ENCODE measurements at regions not wholly inside any gene's neighbourhood (a gene's known extent, or its start where the extent isn't known, plus 50 kb on each side); places are given as distances from the start of the nearest gene placed in this dataset.

DNA sequence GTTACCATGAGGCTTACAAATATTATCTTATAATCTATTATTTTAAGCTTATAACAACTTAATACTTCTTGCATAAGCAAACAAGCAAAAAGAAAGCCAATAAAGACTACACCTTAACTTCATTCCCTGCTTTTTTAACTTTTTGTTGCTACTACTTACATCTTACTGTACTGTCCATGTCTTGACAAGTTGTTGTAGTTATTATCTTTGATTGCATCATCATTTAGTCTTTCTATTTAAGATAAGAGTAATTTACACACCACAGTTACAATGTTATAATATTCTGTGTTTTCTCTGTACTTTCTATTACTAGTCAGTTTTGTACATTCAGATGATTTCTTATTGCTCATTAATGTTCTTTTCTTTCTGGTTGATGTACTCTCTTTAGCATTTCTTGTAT lies 346.6 kb downstream of the SMARCA1 start:
- DNase-seq (ENCODE audit: low spot score), result no peak

DNA sequence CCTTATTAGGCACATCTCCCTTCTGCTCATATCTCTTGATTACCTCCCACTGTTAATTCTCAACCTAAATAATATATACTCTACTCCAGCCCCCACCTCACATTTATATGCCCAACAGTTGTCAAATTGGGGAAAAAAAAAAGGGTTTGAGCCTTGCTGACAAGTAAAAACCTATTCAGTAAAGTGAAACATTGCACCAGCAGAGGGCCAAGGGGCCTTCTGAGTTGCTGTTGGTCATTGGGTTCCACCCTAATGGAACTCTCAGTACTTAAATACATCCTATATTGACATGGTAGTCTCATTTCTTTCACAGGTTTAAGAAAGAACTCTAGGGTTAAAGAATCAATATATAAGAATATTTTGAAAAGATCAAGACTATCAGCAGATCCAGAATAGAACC lies 362.2 kb downstream of the SMARCA1 start:
- DNase-seq (ENCODE audit: low spot score), result no peak

DNA sequence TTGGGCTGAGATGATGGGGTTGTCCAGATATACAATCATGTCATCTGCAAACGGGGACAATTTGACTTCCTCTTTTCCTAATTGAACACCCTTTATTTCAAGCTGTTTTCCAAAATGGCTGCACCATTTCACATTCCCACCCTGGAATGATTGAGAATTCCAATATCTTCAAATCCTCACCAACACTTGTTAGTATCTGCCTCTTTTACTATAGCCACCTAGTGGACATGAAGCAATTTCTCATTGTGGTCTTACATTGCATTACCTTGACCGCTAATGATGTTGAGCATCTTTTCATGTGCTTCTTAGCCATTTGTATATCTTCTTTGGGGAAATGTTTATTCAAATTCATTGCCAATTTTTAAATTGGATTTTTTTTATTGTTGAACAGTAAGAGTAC lies 364.8 kb downstream of the SMARCA1 start:
- DNase-seq (ENCODE audit: low spot score), result no peak

DNA sequence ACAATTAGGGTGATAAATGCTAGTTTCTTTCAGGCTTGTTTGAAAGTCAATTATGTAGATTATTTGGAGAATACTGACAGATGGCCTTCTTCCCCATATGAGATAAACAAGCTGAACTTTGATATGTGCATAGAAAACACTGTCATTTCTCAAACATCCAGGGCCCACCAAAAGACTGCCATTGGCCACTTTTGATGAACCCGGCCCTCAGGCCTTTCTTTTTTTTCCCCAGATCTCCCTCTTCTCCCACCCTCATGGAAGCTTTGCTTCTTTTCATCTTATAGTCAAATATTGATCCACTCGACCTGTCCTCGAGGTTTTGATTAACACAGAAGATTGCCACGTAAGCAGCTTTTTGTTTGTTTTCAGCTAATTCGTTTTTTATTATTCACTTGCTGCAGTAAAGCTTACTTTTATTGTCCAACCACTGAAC lies 377.4 kb downstream of the SMARCA1 start:
- no peak for DNase-seq (ENCODE audit: low spot score)

DNA sequence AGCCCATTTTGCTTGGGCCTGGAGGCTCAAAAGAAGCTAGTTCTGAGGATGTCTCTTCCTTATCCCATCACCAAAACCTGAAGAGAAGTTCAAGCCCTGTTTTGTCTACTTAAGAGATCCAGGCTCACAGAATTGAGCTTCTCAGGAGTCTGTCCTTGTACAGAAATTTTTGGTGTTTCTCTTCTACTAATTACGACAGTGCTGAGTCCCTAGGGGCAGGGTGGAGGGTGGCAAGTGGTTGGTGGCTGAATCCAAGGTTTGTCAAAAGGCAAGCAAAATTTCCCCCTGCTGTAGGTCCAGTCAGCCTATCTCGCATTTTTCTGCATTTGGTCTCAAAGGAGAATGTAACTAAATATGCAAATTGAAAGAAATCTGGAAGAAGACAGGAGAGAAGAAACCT lies 377.9 kb downstream of the SMARCA1 start:
- DNase-seq (ENCODE audit: low spot score), result no peak

DNA sequence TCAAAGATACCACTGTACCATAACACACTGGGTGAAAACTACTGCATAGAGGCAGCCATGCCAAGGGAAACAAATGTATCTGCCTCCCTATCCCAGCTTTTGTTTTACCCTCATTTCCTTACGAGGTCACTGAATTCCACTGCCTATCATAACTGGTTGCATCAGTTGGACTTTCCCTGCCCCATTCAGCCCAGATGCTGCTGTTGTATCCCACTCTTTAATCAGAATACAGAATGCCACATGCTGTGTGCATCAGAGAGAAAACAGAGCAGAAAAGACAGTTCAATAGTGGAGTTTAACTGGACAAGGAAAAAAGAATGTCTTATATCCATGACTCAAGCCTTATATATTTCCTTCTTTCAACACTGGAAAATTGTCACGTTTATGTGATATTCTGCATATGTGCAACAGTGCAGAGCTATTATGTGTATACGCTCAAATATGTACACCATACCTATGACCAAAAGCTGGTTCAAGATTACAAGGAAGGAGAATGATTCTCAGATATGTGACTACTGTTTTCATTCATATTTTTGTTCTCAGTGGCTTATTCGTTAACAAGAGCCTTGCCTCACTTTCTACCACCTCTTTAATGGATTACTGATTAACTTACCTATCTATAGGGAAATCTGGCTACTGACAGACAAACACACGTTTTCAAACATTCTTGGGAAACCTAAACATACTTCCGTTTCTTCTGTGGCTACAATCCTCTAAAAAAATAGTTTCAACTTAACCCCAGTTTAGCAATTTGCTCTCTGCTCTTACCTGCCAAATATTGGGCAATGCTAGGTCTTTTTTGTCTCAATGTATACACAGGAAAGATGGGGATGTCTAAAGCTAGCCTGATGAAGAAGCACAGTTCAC lies 378.9 kb downstream of the SMARCA1 start:
- no peak for DNase-seq (ENCODE audit: low spot score)

DNA sequence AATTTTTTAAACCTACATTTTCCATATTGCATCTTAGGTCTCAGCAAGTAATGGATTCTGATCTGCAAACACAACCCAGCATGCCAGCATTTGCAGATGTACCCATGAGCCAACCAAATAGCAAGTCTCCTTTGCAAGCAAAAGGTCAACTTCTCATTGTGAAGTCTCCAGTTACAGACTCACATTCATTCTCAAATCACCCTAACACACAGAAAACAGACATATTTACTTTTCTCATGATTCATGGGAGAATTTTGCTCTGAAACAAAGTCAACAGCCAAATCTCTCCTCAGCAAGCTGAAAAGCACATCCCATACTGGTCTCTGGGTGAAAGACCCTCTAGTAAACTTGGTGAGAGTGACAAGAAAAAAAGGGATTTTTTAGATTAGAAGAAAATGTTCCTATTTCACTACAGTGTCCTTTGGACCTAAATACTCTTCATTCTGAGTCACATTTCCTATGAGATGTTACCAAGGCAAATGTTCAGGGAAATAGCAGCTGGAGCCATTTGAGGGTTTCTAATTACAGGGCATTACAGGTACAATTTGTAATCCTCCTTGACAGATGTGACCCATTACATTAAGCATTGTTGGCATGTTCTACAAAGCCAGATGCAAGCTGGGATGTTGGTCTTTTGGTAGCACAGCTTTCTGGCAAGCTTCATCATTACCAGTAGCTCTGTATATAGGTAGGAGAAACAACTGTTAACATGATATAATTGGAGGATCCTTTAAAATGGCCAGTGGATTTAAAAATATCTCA lies 383.3 kb downstream of the SMARCA1 start:
- no peak for DNase-seq (ENCODE audit: low spot score)

DNA sequence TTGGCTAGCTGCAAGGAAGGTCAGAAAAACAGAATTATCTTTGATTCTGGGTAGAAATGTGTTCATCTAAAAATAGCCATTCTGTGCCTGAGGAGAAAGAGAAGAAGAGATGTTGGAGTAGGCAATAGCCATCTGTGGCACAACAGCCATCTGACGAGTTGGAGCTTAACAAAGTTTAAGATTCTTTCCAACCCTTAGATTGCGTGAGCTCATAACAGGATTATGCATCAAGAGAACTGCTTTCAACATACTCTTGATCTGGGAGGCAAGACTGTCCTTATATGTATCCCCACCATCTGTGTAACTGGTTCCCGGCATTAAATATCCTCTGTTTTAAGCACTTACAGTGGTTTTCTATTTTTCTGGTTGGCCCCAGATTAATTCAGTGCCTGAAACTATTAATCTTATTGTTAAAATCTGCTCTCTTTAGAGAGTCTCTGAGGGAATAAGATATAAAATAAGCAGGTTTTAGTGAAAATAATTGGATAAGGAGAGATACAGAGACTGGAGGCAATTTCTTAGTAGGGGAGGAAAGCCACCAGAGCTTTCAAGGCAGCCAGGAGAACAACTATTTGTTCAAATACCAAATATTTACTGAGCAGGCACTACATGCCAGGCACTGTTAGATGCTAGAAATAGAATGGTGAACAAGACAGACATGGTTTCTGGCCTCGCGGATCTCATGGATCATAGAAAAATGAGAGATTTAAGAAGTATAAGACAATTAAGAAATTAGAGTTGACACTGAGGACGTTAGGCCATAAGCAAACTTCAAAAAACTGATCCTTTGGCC lies 398.0 kb downstream of the SMARCA1 start:
- DNase-seq (ENCODE audit: low spot score), result no peak

DNA sequence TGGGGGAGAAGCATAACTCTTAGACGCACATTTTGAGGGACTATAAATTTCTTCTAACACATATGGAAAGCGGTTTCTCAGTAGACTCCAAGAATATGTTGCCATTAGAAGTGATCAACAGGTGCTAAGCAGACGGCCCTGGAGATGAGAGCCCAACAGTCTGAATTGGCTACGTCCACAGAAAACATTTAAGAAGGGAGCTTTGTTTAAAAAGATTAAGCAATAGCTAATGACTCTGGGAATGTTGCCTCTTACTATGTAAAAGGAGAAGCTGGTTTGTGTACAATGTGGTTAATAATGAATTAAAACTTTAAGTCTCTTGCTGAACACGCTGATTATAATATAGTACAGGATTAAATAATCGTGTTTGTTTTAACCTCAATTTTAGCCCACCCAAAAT lies 399.5 kb downstream of the SMARCA1 start:
- DNase-seq (ENCODE audit: low spot score), result no peak

DNA sequence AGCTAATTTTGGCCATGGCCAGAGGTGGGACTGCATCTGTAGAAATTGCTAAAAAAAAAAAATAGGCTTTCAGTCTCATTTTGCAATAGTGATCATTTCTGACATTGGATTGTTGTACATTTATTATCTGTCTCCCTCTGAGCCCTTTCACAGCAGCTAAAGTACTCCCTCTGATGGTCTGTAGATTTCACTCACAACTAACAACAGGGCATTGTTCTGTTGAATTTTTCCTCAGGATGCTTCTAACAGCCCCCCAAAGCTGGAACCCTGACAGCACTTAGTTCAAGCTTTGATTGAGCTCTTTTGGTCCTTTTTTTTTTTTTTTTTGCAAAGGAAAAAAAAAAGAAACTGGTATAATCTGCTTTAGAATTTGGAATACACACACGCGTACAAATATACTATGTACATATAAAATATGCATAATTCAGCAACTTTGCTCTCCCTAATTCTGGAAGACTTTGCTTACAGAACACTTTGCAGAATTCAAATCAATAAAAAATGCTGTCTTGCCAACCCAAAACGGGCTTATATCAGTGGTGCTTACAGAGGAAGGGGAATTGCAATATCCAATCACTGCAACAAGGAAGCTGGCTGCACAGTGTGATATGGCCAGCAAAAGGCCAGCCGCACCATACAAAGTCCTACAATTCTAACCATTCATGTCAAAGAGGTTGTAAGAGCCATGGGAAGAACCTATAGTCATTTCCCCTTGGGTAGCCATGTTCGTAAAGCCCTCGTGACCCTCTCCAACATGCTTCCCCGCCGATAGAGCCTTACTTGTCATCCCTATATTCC lies 406.4 kb downstream of the SMARCA1 start:
- no peak for DNase-seq (ENCODE audit: low spot score)

DNA sequence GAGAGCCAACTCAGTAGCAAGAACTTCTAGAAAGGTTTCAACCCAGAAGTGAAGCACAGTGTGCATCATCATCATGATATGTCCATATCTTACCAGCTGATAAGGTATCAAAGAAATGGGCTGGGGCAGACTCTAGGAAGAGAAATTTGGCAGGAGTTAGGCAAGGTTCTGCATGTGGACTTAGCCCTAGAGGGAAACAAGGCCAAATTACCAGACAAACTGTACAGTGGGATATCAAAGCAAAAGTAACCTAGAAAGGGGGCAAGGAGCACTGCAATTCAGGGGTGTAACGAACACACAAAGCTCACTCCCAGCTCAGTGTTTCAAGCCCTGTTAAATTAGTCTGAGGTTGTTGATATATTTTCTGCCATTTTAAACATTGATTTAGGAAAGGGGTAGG lies 407.4 kb downstream of the SMARCA1 start:
- DNase-seq (ENCODE audit: low spot score), result no peak

DNA sequence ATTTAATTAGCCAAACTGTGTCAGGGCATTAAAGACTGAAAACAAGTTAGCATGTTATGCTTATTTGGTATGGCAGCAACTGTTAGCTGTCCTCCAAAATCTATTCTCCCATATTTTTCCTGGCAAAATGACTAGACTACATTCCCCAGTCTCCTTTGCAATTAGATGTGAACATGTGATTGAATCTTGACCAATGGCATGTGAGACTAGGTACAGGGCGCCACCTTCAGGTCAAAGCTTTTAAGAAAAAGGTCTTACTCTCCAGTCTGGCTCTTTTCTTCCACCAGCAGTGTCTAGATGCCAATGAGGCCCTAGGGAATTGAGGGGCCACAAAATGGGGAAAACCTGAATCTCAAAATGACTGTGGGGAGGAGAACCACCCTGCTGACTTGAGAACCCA lies 408.2 kb downstream of the SMARCA1 start:
- no peak for DNase-seq (ENCODE audit: low spot score)

DNA sequence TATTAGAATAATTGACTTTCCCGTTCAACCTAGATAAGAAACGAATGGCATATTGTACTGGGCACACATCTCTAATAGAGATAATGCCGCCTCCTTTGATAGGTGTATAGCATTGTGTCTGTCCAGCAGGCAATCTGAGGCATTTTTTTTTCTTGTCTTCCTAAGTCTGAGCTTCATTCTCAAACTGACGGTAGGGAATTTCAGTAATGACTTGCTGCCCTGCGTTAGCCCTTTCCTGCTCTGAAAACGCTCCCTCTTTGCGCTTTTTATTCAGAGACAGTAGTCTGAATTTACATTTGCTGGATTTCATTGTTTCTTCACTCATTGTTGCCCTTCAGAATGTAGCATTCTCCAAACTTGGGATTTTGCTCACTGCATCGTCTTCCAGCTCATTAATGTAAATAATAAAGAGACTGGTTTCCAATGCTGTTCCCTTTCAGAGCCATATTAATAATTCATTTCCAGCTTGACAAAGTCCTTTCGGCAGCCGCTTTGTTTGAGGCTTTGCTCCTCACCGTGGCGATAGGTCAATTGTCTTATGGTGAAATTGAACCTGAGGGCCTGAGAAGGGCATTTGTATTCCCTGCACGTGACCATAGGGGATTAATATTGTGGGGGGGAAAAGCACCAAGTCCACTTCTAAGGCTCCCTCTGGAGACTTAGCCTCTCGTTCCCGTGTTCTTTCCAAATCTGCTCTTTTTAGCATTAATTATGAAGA lies 412.1 kb downstream of the SMARCA1 start:
- DNase-seq (ENCODE audit: low spot score), result no peak

DNA sequence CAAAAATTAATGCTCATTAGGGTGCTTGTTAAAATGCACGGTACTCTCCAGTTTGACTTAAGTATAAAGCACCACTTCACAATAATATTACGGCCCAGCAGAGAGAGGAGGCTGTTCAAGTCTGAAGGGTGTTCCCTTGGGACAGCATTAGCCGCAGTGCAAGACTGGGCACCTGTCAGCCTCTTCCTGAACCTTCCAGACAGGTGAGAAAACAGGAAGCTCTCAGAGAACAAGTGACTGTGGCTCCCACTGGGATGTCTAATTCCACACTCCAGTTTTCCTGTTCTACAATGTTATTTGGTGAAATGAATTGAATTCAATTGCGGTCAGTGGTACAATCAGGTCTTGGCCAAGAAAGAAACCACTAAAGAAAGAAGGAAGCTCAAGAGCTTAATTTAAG lies 414.4 kb downstream of the SMARCA1 start:
- no peak for DNase-seq (ENCODE audit: low spot score)

DNA sequence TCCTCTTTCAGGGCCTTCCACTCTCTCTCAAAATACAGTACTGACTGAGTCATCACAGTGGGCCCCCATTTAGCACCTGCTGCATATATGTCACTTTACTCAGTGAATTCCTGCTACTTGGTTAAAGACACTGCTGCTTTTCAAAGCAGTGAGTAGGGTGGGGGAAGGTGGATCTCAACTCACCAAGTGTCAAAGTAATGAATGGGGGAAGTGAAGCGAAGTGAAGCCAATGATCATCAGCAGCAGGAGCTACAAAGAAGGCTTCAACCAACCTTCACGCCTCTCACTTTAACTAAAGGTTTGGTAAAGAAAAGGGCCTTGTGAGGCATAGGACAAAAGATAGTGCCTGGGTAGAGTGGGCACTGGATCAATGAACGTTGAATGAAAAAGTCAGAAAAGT lies 424.1 kb downstream of the SMARCA1 start:
- DNase-seq (ENCODE audit: low spot score), result no peak

DNA sequence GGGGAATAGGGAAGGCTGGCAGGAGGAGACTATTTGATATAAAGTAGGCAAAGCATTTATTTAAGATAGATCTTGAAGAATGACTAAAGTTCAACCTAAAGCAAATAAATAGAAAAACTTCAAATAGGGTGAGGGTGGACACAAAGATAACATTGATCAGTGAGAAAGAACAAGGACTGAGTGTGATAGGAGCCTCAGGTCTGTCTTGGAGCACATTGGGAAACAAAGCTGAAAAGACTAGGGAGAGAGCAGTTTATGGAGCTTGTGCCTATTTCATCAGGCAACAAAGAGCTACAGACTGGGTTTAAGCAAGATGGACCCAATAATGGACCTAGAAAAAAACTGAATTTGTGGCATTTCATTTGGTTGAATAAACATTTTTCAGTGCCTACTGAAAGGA lies 425.6 kb downstream of the SMARCA1 start:
- no peak for DNase-seq (ENCODE audit: low spot score)

DNA sequence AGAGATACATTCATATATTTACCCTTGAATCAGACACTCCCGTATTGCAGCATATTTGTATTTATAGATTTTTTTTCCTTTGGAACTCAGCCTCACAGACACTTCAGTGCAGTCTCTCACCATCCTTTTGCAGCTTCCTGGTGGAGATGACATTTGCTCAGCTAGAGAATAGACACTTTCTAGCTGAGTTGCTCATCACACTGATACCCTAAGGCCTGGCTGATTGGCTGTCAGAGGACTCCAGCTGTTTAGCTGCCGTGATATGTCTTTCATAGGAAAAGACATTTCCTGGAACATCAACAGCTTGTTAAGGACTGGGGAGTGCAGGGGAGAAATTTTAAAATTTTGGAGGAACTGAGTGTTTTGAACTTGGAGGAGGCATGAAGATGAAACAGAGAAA lies 429.6 kb downstream of the SMARCA1 start:
- DNase-seq (ENCODE audit: low spot score), result no peak

DNA sequence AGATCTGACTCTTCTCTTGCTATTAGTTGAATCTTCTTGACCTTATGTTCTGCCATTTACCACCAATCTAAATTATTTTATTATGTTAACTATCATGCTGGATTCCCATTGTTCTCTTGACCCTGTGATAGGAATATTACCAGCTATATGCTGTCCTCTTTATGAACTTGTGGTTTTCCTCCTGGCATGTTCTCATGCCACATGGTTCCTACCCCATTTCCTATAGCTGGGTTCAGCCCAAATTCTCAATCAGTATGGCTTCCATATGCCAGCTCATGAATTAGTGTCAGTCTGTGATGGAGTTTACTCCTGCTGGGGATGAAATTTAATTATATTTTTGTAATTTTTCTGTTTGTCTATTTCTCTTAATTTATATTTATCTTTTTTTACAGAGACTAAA lies 430.5 kb downstream of the SMARCA1 start:
- no peak for DNase-seq (ENCODE audit: low spot score)

DNA sequence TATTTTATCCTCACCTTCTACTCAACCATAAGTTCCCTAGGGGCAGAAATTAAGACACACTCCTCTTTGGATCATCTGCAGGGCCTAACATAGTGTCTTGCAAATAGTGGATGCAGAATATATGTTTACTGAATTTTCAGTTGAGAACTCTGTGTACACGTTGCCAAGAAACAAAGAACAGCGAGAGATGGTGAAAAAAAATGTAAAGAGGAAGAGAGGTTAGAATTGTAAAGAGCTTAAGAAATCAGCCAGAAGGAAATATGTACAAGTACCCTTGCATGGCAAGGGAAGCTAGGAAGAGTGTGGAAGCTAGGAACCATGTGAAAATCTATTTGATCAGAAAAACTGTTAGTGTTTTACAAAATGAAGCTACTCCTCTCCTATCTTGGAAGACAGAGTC lies 431.0 kb downstream of the SMARCA1 start:
- DNase-seq (ENCODE audit: low spot score), result no peak

DNA sequence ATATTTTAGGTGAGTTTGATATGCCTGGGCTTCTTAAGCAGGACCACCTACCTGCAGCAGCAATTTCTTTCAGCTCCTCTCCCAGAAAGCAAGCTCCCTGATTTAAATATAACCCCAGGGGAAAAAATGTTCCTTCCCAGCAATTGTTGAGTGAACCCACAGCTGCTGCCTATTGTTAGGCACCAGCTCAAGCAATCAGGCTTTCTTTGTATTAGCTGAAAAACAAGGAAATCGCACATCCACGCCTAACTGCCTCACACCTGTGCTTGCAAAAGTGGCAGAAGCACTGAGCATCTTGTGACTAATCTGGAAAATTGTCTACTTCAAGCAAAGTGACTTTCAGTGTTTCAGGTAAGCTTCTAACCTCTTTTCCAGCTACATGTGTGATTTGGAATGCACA lies 432.2 kb downstream of the SMARCA1 start:
- no peak for DNase-seq (ENCODE audit: low spot score)

DNA sequence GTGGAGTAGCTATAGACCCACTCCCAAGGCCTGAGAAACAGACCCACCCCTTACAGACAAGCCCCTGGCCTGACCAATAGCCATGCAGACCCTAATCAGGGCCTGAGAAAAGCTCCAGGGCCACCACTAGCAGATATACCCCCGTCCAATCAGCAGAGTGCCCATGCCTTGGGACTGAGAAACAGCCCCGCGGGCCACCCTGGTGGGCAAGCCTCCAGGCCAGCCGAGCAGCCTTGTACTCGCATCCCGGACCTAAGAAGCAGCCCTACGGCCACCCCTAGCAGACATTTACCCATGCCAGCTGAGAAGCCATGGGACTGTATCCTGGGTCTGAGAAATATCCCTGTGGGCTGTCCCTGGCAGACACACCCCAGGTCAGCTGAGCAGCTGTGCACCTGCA lies 436.5 kb downstream of the SMARCA1 start:
- no peak for DNase-seq (ENCODE audit: low spot score)

Measured in hematopoietic multipotent progenitor cell treated with erythropoietin and hydrocortisone succinate and interleukin-3 and kit ligand, for 17 days (in vitro differentiated cells).